Natural killer cell (primary cell): ENCODE measurements at regions not wholly inside any gene's neighbourhood (a gene's known extent, or its start where the extent isn't known, plus 50 kb on each side); places are given as distances from the start of the nearest gene placed in this dataset.

Experiments
- ATAC-seq, 3 donors: fragments of 150-1000 bp in 2 of 3; fragments of 200-7000 bp in 1 of 3; cut with Tn5 transposase; 1 replicate in 1 of 3; 2 replicates in 2 of 3; pipeline ENCODE4 v1.10.0; 2021; ENCODE audit warnings: mild to moderate bottlenecking in 2 of 3, moderate library complexity in 2 of 3
- DNase-seq, 2 donors: peaks; one replicate each; pipeline versions ENCODE4 v3.0.0 to v3.0.0-alpha.2; 2013 to 2021; ENCODE audit warnings: mixed read lengths in 1 of 2
- H3K27ac ChIP-seq: one replicate; pipeline ENCODE4 v1.5.1; 2013; ENCODE audit warnings: mild to moderate bottlenecking, low read length
- H3K27me3 ChIP-seq: one replicate; pipeline ENCODE4 v1.6.1; 2013; ENCODE audit warnings: low read length; ENCODE audit not compliant: control insufficient read depth, insufficient read depth
- H3K36me3 ChIP-seq: one replicate; pipeline ENCODE4 v1.6.1; 2013; ENCODE audit warnings: low read length; ENCODE audit not compliant: control insufficient read depth, insufficient read depth
- H3K4me1 ChIP-seq: one replicate; pipeline ENCODE4 v1.6.1; 2013; ENCODE audit warnings: low read length; ENCODE audit not compliant: control insufficient read depth, insufficient read depth
- H3K4me3 ChIP-seq: one replicate; pipeline ENCODE4 v1.5.1; 2013; ENCODE audit warnings: low read length
- H3K9me3 ChIP-seq: one replicate; pipeline ENCODE4 v1.6.1; 2013; ENCODE audit warnings: low read length; ENCODE audit not compliant: control insufficient read depth, insufficient read depth
- H3K27ac Mint-ChIP-seq, 2 donors: one replicate each; pipeline ENCODE4 v1.8.0; 2022; ENCODE audit warnings: mild to moderate bottlenecking in 2 of 2, mixed read lengths in 2 of 2, moderate library complexity in 1 of 2
- H3K27me3 Mint-ChIP-seq, 2 donors: one replicate each; pipeline ENCODE4 v1.8.0; 2022; ENCODE audit warnings: low read depth in 2 of 2, mixed read lengths in 2 of 2
- H3K36me3 Mint-ChIP-seq: one replicate; pipeline ENCODE4 v1.8.0; 2022; ENCODE audit warnings: mixed read lengths
- H3K4me1 Mint-ChIP-seq, 2 donors: one replicate each; pipeline ENCODE4 v1.8.0; 2022; ENCODE audit warnings: mixed read lengths in 2 of 2
- H3K4me3 Mint-ChIP-seq: one replicate; pipeline ENCODE4 v1.8.0; 2022; ENCODE audit warnings: mild to moderate bottlenecking, moderate library complexity, mixed read lengths
- H3K9me3 Mint-ChIP-seq, 2 donors: one replicate each; pipeline ENCODE4 v1.8.0; 2022; ENCODE audit warnings: mixed read lengths in 2 of 2
- WGBS: methylation state at CpG from one replicate; pipeline ENCODE4 v1.1.7; 2013; ENCODE audit warnings: missing lambda C conversion rate; ENCODE audit not compliant: insufficient coverage; 5-methylcytosine and 5-hydroxymethylcytosine counted together
- intact Hi-C: fragments of 100-400 bp; cut with micrococcal nuclease; formaldehyde crosslinking; loops from one replicate; pipeline ENCODE4 v1.14.2; 2022
- TF ChIP-seq, protein P1 (sequence below): fragments of 200-600 bp; IDR thresholded peaks from one replicate; pipeline ENCODE4 v1.8.0; 2022; ENCODE audit warnings: antibody characterized with exemption

DNA sequence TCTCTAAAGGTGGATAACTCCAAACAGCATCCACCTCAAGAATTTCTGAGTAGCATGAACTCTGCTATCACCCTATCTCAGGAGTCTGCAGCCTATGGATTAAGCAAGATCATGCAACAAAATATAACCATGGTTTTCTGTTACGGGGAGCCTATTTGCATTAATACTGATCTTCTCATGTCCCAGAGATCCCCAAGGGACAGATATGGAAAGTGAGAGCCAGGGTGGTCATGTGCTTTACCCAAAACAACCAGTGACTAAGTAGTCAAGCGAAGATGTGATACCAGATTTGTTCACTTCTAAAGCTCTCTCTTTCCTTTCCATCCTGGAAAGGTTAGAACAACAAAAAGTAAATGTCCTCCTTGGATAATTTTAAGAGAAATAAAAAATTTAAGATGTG, 125.1 kb downstream of the PRRX1 start:
- intact Hi-C loops: no loop called here
- Histone ChIP-seq H3K4me1 (no peaks in the 10 kb centered on the region), H3K4me3 (no peak overlapping the region), H3K27me3 (no peaks in the 10 kb centered on the region), H3K9me3 (no peaks in the 10 kb centered on the region), H3K27ac (no peak overlapping the region), H3K36me3 (no peaks in the 10 kb centered on the region)
- Mint-ChIP-seq H3K4me1 (no peaks in the 10 kb centered on the region), H3K27me3 (peaks cover 0 to 2% of the 10 kb centered on the region in 2 donors), H3K9me3 (peaks cover 5 to 9% of the 10 kb centered on the region in 2 donors), H3K4me3 (no peak overlapping the region), H3K27ac (no peak overlapping the region), H3K36me3 (no peaks in the 10 kb centered on the region)
- ATAC-seq (no peak), DNase-seq (no peak)
- 74% methylated on average over 2 of the region's 2 CpGs for WGBS
- TF ChIP-seq, protein P1, sequence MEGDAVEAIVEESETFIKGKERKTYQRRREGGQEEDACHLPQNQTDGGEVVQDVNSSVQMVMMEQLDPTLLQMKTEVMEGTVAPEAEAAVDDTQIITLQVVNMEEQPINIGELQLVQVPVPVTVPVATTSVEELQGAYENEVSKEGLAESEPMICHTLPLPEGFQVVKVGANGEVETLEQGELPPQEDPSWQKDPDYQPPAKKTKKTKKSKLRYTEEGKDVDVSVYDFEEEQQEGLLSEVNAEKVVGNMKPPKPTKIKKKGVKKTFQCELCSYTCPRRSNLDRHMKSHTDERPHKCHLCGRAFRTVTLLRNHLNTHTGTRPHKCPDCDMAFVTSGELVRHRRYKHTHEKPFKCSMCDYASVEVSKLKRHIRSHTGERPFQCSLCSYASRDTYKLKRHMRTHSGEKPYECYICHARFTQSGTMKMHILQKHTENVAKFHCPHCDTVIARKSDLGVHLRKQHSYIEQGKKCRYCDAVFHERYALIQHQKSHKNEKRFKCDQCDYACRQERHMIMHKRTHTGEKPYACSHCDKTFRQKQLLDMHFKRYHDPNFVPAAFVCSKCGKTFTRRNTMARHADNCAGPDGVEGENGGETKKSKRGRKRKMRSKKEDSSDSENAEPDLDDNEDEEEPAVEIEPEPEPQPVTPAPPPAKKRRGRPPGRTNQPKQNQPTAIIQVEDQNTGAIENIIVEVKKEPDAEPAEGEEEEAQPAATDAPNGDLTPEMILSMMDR: no peak

DNA sequence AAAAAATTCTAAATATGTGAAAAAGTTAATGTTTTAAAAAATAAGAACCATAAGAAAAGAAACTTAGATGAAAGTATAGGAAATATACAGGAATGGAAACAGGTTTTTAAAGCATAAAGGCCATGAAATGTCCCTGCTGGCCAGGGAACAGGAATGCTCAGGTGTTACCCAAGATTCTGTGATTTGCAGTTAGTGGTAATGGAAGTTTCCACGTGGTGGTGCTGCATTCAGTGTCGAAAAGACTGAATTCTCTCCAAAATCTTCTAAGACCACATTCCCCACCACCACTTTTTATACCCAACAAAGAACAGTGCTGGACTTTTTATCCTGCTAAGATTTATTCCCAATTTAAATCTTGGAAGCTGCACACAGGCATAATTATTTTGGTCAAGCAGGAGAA, 126.2 kb downstream of the PRRX1 start:
- TF ChIP-seq, protein P1: no peak
- peaks cover 0 to 2% of the 10 kb centered on the region in 2 donors for H3K27me3 Mint-ChIP-seq
- no peaks in the 10 kb centered on the region for H3K36me3 ChIP-seq
- no peak for ATAC-seq
- no peak overlapping the region for H3K4me3 ChIP-seq
- DNase-seq: no peak
- H3K27me3 ChIP-seq: no peaks in the 10 kb centered on the region
- intact Hi-C loops: no loop called here
- WGBS: 25% methylated on average over 2 of the region's 2 CpGs
- no peak overlapping the region for H3K4me3 Mint-ChIP-seq
- H3K9me3 ChIP-seq: no peaks in the 10 kb centered on the region
- no peaks in the 10 kb centered on the region for H3K4me1 Mint-ChIP-seq
- H3K27ac ChIP-seq: no peak overlapping the region
- peaks cover 5 to 9% of the 10 kb centered on the region in 2 donors for H3K9me3 Mint-ChIP-seq
- H3K27ac Mint-ChIP-seq: no peak overlapping the region
- H3K36me3 Mint-ChIP-seq: no peaks in the 10 kb centered on the region
- no peaks in the 10 kb centered on the region for H3K4me1 ChIP-seq

DNA sequence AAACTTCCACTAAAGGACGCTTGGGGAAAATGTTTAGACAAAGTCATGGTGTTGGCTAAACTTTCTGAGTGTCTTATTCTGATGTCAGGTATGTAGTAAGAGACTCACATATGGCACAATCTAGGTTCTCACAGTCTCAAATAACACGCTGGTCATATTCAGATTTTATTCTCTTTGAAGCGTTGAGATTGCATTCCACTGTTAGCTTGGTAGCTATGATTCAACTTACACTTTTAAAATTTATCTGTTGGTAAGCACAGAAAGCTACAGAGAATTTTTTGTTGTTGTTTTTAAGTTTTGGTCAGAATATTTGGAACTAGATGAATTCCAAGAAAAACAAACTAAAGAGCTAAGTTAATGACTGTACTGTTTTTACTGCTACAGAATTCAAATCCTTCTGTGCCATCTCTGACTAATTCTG, 126.7 kb downstream of the PRRX1 start:
- intact Hi-C loops: no loop called here

DNA sequence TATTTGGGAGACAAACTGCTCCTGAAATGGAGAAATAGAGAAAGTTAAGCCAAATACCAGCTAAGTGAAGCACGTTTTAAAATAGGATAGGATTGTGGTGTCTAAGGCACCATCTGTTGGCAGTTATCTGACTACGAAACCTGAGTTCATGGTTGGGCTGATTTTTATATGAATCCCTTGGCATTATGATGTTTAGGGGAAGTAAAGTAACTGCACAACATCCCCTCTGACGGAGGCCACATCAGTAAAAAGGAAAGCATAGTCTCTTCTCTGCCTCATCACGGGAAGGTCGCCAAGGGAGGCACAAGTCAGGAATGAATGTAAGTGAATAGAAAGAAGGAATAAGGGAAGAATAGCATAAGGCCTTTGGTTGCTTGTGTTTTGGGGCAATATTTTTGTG, 128.0 kb downstream of the PRRX1 start:
- H3K4me3 Mint-ChIP-seq: no peak overlapping the region
- TF ChIP-seq, protein P1: no peak
- H3K9me3 Mint-ChIP-seq: peaks cover 2 to 5% of the 10 kb centered on the region in 2 donors
- H3K27ac Mint-ChIP-seq: no peak overlapping the region
- no peak for DNase-seq
- H3K4me1 Mint-ChIP-seq: no peaks in the 10 kb centered on the region
- intact Hi-C loops: no loop called here
- no peaks in the 10 kb centered on the region for H3K27me3 ChIP-seq
- H3K4me1 ChIP-seq: no peaks in the 10 kb centered on the region
- H3K9me3 ChIP-seq: no peaks in the 10 kb centered on the region
- no peak for ATAC-seq
- no peaks in the 10 kb centered on the region for H3K36me3 Mint-ChIP-seq
- H3K4me3 ChIP-seq: no peak overlapping the region
- no peaks in the 10 kb centered on the region for H3K36me3 ChIP-seq
- peaks cover 0 to 2% of the 10 kb centered on the region in 2 donors for H3K27me3 Mint-ChIP-seq
- WGBS: 82% methylated on average over 5 of the region's 5 CpGs
- no peak overlapping the region for H3K27ac ChIP-seq

More for the DNA sequence above, 126.7 kb downstream of the PRRX1 start:
- WGBS: 67% methylated on average over 1 of the region's 3 CpGs
- no peak overlapping the region for H3K27ac ChIP-seq
- no peaks in the 10 kb centered on the region for H3K4me1 ChIP-seq
- ATAC-seq (no peak), DNase-seq (no peak)
- H3K27me3 Mint-ChIP-seq: peaks cover 0 to 2% of the 10 kb centered on the region in 2 donors
- no peaks in the 10 kb centered on the region for H3K9me3 ChIP-seq
- H3K9me3 Mint-ChIP-seq: peaks cover 5 to 9% of the 10 kb centered on the region in 2 donors
- no peak overlapping the region for H3K4me3 ChIP-seq
- H3K36me3 Mint-ChIP-seq: no peaks in the 10 kb centered on the region
- H3K4me1 Mint-ChIP-seq: no peaks in the 10 kb centered on the region
- H3K4me3 Mint-ChIP-seq: no peak overlapping the region
- TF ChIP-seq, protein P1: no peak
- H3K27ac Mint-ChIP-seq: no peak overlapping the region
- no peaks in the 10 kb centered on the region for H3K27me3 ChIP-seq
- H3K36me3 ChIP-seq: no peaks in the 10 kb centered on the region
